IMR-90 (cell line): ENCODE measurements at regions not wholly inside any gene's neighbourhood (a gene's known extent, or its start where the extent isn't known, plus 50 kb on each side); places are given as distances from the start of the nearest gene placed in this dataset.

ENCODE experiments used
- ATAC-seq: fragments of 200-7000 bp; cut with Tn5 transposase; 2 replicates; pipeline ENCODE4 v1.9.1; 2020; ENCODE audit warnings: low read depth, mild to moderate bottlenecking, moderate library complexity
- BruUV-seq: library from RNA; stranded (reverse); fragments of 400-500 nt; replicated peaks from 2 replicates; lab custom pipeline; 2021; lab: Mats Ljungman, UMichigan
- CTCF ChIA-PET: fragments of 300-600 bp; formaldehyde crosslinking; extraction: SDS; loops from one replicate; lab custom pipeline; 2021; ENCODE audit warnings: antibody characterized with exemption; lab: Yijun Ruan, JAX
- POLR2A ChIA-PET: fragments of 300-600 bp; sonication (Branson Sonifier 250); formaldehyde crosslinking; loops from one replicate; lab custom pipeline; 2022; ENCODE audit warnings: antibody characterized with exemption; ENCODE audit not compliant: unreplicated experiment; lab: Charles Lee
- DNase-seq: peaks from one replicate; pipeline ENCODE4 v3.0.0; 2013
- H2AFZ ChIP-seq: replicated peaks from 2 replicates; pipeline ENCODE3; 2013; ENCODE audit warnings: low read length, mild to moderate bottlenecking; ENCODE audit not compliant: poor library complexity
- H2AK5ac ChIP-seq: 2 replicates; pipeline ENCODE4 v1.6.1; 2013; ENCODE audit warnings: low read depth, low read length, inconsistent platforms
- H2AK9ac ChIP-seq: replicated peaks from 2 replicates; pipeline ENCODE3; 2013; ENCODE audit warnings: mild to moderate bottlenecking, low read depth, low read length, moderate library complexity; ENCODE audit not compliant: poor library complexity
- H2BK120ac ChIP-seq: 2 replicates; pipeline ENCODE4 v1.6.1; 2013; ENCODE audit warnings: low read depth, low read length, inconsistent platforms
- H2BK15ac ChIP-seq: 3 replicates; pipeline ENCODE4 v1.6.1; 2013; ENCODE audit warnings: low read depth, low read length, inconsistent platforms
- H2BK20ac ChIP-seq: 2 replicates; pipeline ENCODE4 v1.6.1; 2013; ENCODE audit warnings: low read depth, mild to moderate bottlenecking, inconsistent platforms, low read length, moderate library complexity
- H2BK5ac ChIP-seq: 2 replicates; pipeline ENCODE4 v1.6.1; 2013; ENCODE audit warnings: mild to moderate bottlenecking, low read depth, low read length, inconsistent platforms; ENCODE audit not compliant: poor library complexity, severe bottlenecking
- H3K14ac ChIP-seq: replicated peaks from 2 replicates; pipeline ENCODE4 v1.6.1; 2013; ENCODE audit warnings: low read depth, low read length, inconsistent platforms
- H3K18ac ChIP-seq: 2 replicates; pipeline ENCODE4 v1.6.1; 2013; ENCODE audit warnings: low read depth, low read length, control low read depth
- H3K23ac ChIP-seq: 2 replicates; pipeline ENCODE4 v1.6.1; 2013; ENCODE audit warnings: low read depth, low read length, inconsistent platforms
- H3K27ac ChIP-seq: 2 replicates; pipeline ENCODE4 v1.5.1; 2013; ENCODE audit warnings: mild to moderate bottlenecking, control low read depth, low read length; ENCODE audit not compliant: insufficient read depth
- H3K27me3 ChIP-seq: 2 replicates; pipeline ENCODE4 v1.6.1; 2013; ENCODE audit warnings: low read length; ENCODE audit not compliant: control insufficient read depth, insufficient read depth
- H3K36me3 ChIP-seq: 2 replicates; pipeline ENCODE4 v1.6.1; 2013; ENCODE audit warnings: low read length, mixed read lengths; ENCODE audit not compliant: control insufficient read depth, insufficient read depth
- H3K4ac ChIP-seq: 2 replicates; pipeline ENCODE4 v1.6.1; 2013; ENCODE audit warnings: low read depth, low read length, inconsistent platforms
- H3K4me1 ChIP-seq: 2 replicates; pipeline ENCODE4 v1.6.1; 2013; ENCODE audit warnings: low read length, mixed read lengths; ENCODE audit not compliant: control insufficient read depth, insufficient read depth
- H3K4me2 ChIP-seq: 2 replicates; pipeline ENCODE4 v1.6.1; 2013; ENCODE audit warnings: low read depth, mild to moderate bottlenecking, control low read depth, low read length, moderate library complexity
- H3K4me3 ChIP-seq: 2 replicates; pipeline ENCODE4 v1.5.1; 2013; ENCODE audit warnings: low read depth, mild to moderate bottlenecking, control low read depth, low read length, moderate library complexity; ENCODE audit not compliant: insufficient read depth
- H3K56ac ChIP-seq: 2 replicates; pipeline ENCODE4 v1.6.1; 2013; ENCODE audit warnings: low read length, inconsistent platforms; ENCODE audit not compliant: insufficient read depth; ENCODE audit errors: extremely low read depth
- H3K79me1 ChIP-seq, 2 experiments: 2 replicates each; pipeline ENCODE4 v1.6.1; 2013; ENCODE audit warnings: low read length in 2 of 2, inconsistent platforms in 1 of 2, low read depth in 1 of 2
- H3K9ac ChIP-seq: 2 replicates; pipeline ENCODE4 v1.6.1; 2013; ENCODE audit warnings: low read depth, low read length, control low read depth
- H3K9me1 ChIP-seq: 2 replicates; pipeline ENCODE4 v1.6.1; 2013; ENCODE audit warnings: low read length, inconsistent platforms; ENCODE audit not compliant: insufficient read depth
- H3K9me3 ChIP-seq: 2 replicates; pipeline ENCODE4 v1.6.1; 2013; ENCODE audit warnings: low read length; ENCODE audit not compliant: control insufficient read depth, insufficient read depth
- H4K20me1 ChIP-seq: 2 replicates; pipeline ENCODE4 v1.6.1; 2013; ENCODE audit warnings: low read length, inconsistent platforms; ENCODE audit not compliant: insufficient read depth
- H4K5ac ChIP-seq: 2 replicates; pipeline ENCODE4 v1.6.1; 2013; ENCODE audit warnings: mild to moderate bottlenecking, low read depth, low read length, control low read depth
- H4K8ac ChIP-seq, 2 experiments: 2 replicates each; pipeline ENCODE4 v1.6.1; 2013; ENCODE audit warnings: low read depth in 2 of 2, low read length in 2 of 2, control low read depth in 1 of 2, inconsistent platforms in 1 of 2
- H4K91ac ChIP-seq: 2 replicates; pipeline ENCODE4 v1.6.1; 2013; ENCODE audit warnings: low read depth, low read length, inconsistent platforms; ENCODE audit not compliant: insufficient read depth
- BHLHE40 ChIP-seq: fragments of 150-350 bp; IDR thresholded peaks from 2 replicates; pipeline ENCODE4 v1.6.1; 2016; ENCODE audit warnings: mild to moderate bottlenecking, low read depth, low read length
- CHD1 ChIP-seq: IDR thresholded peaks from 2 replicates; pipeline ENCODE4 v1.6.1; 2012; ENCODE audit warnings: low read depth, low read length, improper control_type of control experiment
- WGBS, 2 experiments: methylation state at CpG; one replicate each; pipeline versions ENCODE4 v1.1.5 to v1.1.7; 2013; ENCODE audit warnings: missing lambda C conversion rate in 2 of 2; ENCODE audit not compliant: insufficient read length in 1 of 2; ENCODE audit errors: extremely low coverage in 2 of 2; 5-methylcytosine and 5-hydroxymethylcytosine counted together
- dilution Hi-C: fragments of 300-500 bp; cut with HindIII; formaldehyde crosslinking; loops from one replicate; pipeline ENCODE4 v1.14.3; 2018; ENCODE audit warnings: low sequenced_read_pairs; ENCODE audit not compliant: unreplicated experiment
- in situ Hi-C: fragments of 300-500 bp; cut with MboI; formaldehyde crosslinking; loops from 3 replicates; pipeline ENCODE4 v1.14.3; 2019; ENCODE audit warnings: low sequenced_read_pairs, inconsistent platforms, mixed read lengths
- intact Hi-C: fragments of 100-400 bp; cut with micrococcal nuclease; formaldehyde crosslinking; loops from 2 replicates; pipeline ENCODE4 v1.10.0; 2022

DNA sequence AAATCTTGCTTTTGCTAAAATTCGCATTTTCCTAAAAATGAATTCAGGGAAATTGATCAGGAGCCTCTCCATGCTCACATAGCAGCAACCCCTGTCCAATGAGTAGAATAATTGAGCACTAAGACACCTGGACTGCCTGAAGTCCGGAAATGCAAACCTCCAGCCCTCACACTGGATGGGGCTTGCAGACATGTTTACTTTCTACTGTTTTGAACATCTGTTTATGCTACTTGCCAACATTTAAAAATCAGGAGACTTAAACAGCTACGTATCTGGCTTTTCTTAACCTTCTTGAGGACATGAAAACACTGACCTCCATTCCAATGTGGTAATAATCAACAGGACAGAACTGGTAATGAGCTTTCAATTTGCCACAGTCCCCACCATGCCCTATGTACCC lies 184.4 kb downstream of the SHOX2 start:
- Histone ChIP-seq H4K91ac (no peak overlapping the region), H3K14ac (no peak overlapping the region), H4K20me1 (no peaks in the 10 kb centered on the region), H2BK15ac (no peak overlapping the region), H3K4ac (no peak overlapping the region), H2AK5ac (no peak overlapping the region), H3K9me3 (no peaks in the 10 kb centered on the region), H2AK9ac (no peak overlapping the region), H3K4me3 (no peak overlapping the region), H3K36me3 (no peaks in the 10 kb centered on the region), H3K27ac (no peak overlapping the region), H4K5ac (no peak overlapping the region), H2BK120ac (no peak overlapping the region), H3K79me1 (no peaks in the 10 kb centered on the region), H3K4me2 (no peak overlapping the region), H3K9ac (no peak overlapping the region), H3K18ac (no peak overlapping the region), H4K8ac (no peak overlapping the region), H3K9me1 (no peaks in the 10 kb centered on the region), H2BK20ac (no peak overlapping the region), H3K23ac (no peak overlapping the region), H3K56ac (no peak overlapping the region), H3K27me3 (no peaks in the 10 kb centered on the region), H2AFZ (no peak overlapping the region), H3K4me1 (no peaks in the 10 kb centered on the region), H2BK5ac (no peak overlapping the region)
- dilution Hi-C loops (no loop called here), in situ Hi-C loops (no loop called here), intact Hi-C loops (no loop called here)
- ATAC-seq (no peak), DNase-seq (no peak)
- POLR2A ChIA-PET: no interaction called here
- CTCF ChIA-PET: interaction anchor here (1.2 kb wide), 1 partner anchor 18 kb away, joined by 3 read pairs; no protein-coding TSS in a partner anchor
- TF ChIP-seq BHLHE40: no peak
- no peak for TF ChIP-seq CHD1
- BruUV-seq: no TSS peak
- 0% methylated on average over 1 of the region's 3 CpGs; no CpG with 5 or more reads in 1 of the 2 experiments for WGBS, 2 experiments
